ENCODE measurements at regions not wholly inside any gene's neighbourhood (a gene's known extent, or its start where the extent isn't known, plus 50 kb on each side); places are given as distances from the start of the nearest gene placed in this dataset.

DNA sequence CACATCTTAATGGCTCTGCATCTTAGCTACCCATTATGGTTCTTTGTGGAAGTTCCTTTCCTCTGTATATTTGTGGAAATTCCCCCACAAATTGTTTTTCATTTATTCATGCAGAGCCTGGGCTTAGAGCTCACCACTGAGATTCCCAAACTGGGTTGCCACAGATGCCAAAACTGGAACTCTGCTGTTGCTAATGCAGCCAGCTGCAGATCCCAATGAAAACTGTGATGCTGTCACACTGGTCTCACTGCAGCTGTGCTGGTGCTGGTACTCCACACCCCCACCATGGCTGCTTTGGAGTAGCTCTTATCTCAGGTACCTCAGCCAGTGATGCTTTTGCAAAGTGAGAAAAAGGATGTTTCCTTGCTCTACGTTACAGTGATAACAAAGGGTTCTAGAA is 87.7 kb downstream of the DCK start:
- no peak for DNase-seq (ENCODE audit: low read depth, low spot score)
- H3K4me3 ChIP-seq (ENCODE audit: low read depth, low read length): no peak overlapping the region
- TF ChIP-seq, protein P1, sequence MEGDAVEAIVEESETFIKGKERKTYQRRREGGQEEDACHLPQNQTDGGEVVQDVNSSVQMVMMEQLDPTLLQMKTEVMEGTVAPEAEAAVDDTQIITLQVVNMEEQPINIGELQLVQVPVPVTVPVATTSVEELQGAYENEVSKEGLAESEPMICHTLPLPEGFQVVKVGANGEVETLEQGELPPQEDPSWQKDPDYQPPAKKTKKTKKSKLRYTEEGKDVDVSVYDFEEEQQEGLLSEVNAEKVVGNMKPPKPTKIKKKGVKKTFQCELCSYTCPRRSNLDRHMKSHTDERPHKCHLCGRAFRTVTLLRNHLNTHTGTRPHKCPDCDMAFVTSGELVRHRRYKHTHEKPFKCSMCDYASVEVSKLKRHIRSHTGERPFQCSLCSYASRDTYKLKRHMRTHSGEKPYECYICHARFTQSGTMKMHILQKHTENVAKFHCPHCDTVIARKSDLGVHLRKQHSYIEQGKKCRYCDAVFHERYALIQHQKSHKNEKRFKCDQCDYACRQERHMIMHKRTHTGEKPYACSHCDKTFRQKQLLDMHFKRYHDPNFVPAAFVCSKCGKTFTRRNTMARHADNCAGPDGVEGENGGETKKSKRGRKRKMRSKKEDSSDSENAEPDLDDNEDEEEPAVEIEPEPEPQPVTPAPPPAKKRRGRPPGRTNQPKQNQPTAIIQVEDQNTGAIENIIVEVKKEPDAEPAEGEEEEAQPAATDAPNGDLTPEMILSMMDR (IDR thresholded peaks at IDR 0.05; ENCODE audit: insufficient read depth, low read length, missing control alignments): no peak
- CTCF ChIA-PET: no interaction called here
- POLR2A ChIA-PET: no interaction called here

DNA sequence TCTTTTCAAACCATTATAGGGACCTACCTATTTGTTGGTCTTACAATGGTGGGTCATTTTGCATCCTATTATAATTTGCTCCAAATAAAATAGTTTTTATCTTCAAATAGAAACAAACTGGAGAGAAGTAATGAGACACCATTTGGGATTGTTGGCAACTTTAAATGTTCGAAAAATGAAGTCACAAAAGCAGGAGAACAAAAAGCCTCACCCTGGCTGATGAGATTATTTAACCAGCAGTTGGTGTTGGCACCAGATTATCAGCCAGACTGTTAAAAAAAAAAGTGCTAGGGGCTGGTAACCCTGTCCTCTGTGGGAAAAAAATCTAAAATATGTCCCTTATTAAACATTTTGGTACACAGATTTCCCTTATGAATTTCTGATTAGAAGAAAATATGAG is 100.3 kb downstream of the DCK start:
- ChIA-PET POLR2A (no interaction called here), CTCF (no interaction called here)
- TF ChIP-seq, protein P1 (IDR thresholded peaks at IDR 0.05; ENCODE audit: insufficient read depth, low read length, missing control alignments): no peak
- no peak overlapping the region for H3K4me3 ChIP-seq (ENCODE audit: low read depth, low read length)
- no peak for DNase-seq (ENCODE audit: low read depth, low spot score)

DNA sequence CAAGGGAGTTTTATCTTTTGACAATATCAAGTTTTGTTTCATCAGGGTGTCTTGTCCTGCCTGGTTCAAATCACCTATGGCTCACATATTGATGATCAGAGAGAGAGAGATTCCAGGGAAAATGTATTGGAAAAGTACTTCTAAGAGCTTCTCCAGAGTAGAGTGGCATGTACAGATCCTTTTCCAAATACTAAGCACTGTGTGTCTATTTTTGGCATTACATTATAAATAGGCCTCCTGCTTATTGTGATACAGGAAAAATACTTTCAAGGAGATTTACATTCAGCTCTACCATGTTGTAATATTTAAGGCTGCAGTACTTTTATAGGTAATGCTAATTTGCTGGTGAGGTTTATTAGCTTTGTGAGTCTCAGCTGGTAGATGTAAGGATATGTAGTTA is 100.8 kb downstream of the DCK start:
- TF ChIP-seq, protein P1 (IDR thresholded peaks at IDR 0.05; ENCODE audit: insufficient read depth, low read length, missing control alignments): no peak
- H3K4me3 ChIP-seq (ENCODE audit: low read depth, low read length): no peak overlapping the region
- ChIA-PET POLR2A (no interaction called here), CTCF (no interaction called here)
- DNase-seq (ENCODE audit: low read depth, low spot score): no peak

DNA sequence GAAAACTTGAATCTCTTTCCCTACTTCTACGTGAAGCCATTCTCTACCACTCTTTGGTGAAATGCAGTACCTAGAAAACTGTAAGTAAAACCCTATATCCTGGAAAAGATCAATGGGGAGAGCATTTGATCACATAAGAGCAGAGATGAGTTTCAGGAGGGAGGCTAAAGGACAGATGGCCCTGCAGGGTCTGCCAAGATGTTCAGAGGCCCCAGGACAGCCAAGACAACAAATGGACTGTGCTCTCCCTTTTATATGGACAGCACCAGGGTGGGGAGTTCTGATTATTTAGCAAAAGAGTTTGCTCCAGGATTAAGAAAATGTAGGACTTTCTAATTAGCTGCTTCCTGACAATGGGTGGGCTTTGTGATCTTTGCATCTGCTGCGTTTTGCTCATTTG is 101.7 kb downstream of the DCK start:
- POLR2A ChIA-PET: no interaction called here
- no peak for DNase-seq (ENCODE audit: low read depth, low spot score)
- H3K4me3 ChIP-seq (ENCODE audit: low read depth, low read length): no peak overlapping the region
- CTCF ChIA-PET: no interaction called here
- TF ChIP-seq, protein P1 (IDR thresholded peaks at IDR 0.05; ENCODE audit: insufficient read depth, low read length, missing control alignments): no peak

DNA sequence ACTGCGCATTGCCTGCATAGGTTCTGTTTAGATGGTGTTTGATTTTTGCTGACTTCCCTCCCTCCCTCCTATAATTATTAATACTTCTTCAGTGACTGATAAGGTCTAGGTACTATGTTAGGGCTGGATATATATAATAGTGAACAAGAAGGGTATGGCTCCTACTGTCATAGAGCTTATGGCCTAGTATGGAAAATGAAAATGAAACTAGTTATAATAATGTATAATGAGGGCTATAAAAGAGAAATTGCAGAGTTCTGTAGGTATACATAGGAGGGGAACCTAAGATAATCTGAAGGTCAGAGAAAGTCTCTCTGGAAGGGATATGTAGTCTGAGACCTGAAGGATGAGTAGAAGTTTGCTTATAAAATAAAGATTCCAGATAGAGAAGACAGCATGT is 102.1 kb downstream of the DCK start:
- TF ChIP-seq, protein P1 (IDR thresholded peaks at IDR 0.05; ENCODE audit: insufficient read depth, low read length, missing control alignments): no peak
- CTCF ChIA-PET: no interaction called here
- POLR2A ChIA-PET: no interaction called here
- no peak for DNase-seq (ENCODE audit: low read depth, low spot score)
- H3K4me3 ChIP-seq (ENCODE audit: low read depth, low read length): no peak overlapping the region

DNA sequence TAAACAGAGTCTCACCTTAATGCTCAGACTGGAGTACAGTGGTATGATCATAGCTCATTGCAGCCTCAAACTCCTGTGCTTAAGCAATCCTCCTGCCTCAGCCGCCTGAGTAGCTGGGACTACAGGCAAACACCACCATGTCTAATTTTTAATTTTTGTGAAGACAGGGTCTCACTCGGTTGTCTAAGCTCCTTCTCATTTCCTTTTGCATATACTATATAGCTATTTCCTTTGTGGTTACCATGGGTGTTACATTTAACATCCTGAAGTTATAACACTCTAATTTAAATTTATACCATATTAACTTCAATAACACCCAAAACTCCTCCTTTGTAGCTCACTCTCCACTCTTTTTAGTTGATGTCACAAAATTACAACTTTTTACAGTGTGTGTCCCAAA is 114.3 kb downstream of the DCK start:
- TF ChIP-seq, protein P1 (IDR thresholded peaks at IDR 0.05; ENCODE audit: insufficient read depth, low read length, missing control alignments): no peak
- ChIA-PET CTCF (no interaction called here), POLR2A (no interaction called here)
- no peak for DNase-seq (ENCODE audit: low read depth, low spot score)
- H3K4me3 ChIP-seq (ENCODE audit: low read depth, low read length): no peak overlapping the region

All from AG04449 (cell line).